Activated gamma-delta T cell treated with anti-CD3 and anti-CD28 coated beads, Interleukin-2, amount 50 U/mL, for 16 hours (primary cell): ENCODE measurements at regions not wholly inside any gene's neighbourhood (a gene's known extent, or its start where the extent isn't known, plus 50 kb on each side); places are given as distances from the start of the nearest gene placed in this dataset.

Source experiments
- DNase-seq: peaks from one replicate; pipeline ENCODE4 v3.0.0-alpha.2; 2020; ENCODE audit warnings: low read depth

- no peak for DNase-seq
Measured at GRCh38 chr3:188066141-188066540, 87.8 kb upstream of the LPP start.

GRCh38 chr3:188067932-188068331 lies 86.0 kb upstream of the LPP start:
- no peak for DNase-seq

- DNase-seq: no peak
Measured at GRCh38 chr3:188068342-188068741, 85.6 kb upstream of the LPP start.

- no peak for DNase-seq
Measured at GRCh38 chr3:188071636-188072035, 82.3 kb upstream of the LPP start.

GRCh38 chr3:188076176-188076575 lies 77.8 kb upstream of the LPP start:
- DNase-seq: no peak

GRCh38 chr3:188077160-188077799 lies 76.7 kb upstream of the LPP start:
- no peak for DNase-seq

GRCh38 chr3:188080091-188080490 lies 73.9 kb upstream of the LPP start:
- no peak for DNase-seq

GRCh38 chr3:188082031-188082430 lies 71.9 kb upstream of the LPP start:
- no peak for DNase-seq

GRCh38 chr3:188082450-188082849 lies 71.5 kb upstream of the LPP start:
- no peak for DNase-seq

- no peak for DNase-seq
Measured at GRCh38 chr3:188083011-188083410, 70.9 kb upstream of the LPP start.

GRCh38 chr3:188084752-188085583 lies 69.0 kb upstream of the LPP start:
- no peak for DNase-seq

GRCh38 chr3:188085584-188086560 lies 68.1 kb upstream of the LPP start:
- no peak for DNase-seq

- no peak for DNase-seq
Measured at GRCh38 chr3:188088948-188089685, 64.8 kb upstream of the LPP start.

- DNase-seq: no peak
Measured at GRCh38 chr3:188090620-188091309, 63.2 kb upstream of the LPP start.

- no peak for DNase-seq
Measured at GRCh38 chr3:188091746-188092145, 62.2 kb upstream of the LPP start.

GRCh38 chr3:188092648-188093047 lies 61.3 kb upstream of the LPP start:
- DNase-seq: no peak

GRCh38 chr3:188095431-188095830 lies 58.5 kb upstream of the LPP start:
- no peak for DNase-seq

- DNase-seq: no peak
Measured at GRCh38 chr3:188097791-188098190, 56.2 kb upstream of the LPP start.

- DNase-seq: no peak
Measured at GRCh38 chr3:188099907-188100306, 54.0 kb upstream of the LPP start.

- DNase-seq: no peak
Measured at GRCh38 chr3:188102861-188103547, 51.0 kb upstream of the LPP start.

GRCh38 chr3:188104050-188104449 lies 49.9 kb upstream of the LPP start:
- no peak for DNase-seq
